PC-3 (cell line): ENCODE measurements at regions not wholly inside any gene's neighbourhood (a gene's known extent, or its start where the extent isn't known, plus 50 kb on each side); places are given as distances from the start of the nearest gene placed in this dataset.

Experiments
- EZH2 ChIP-seq: fragments of 300-600 bp; sonication (generic); IDR thresholded peaks from one replicate; pipeline ENCODE4 v1.6.1; 2017; ENCODE audit warnings: antibody characterized with exemption, mild to moderate bottlenecking, low read length; ENCODE audit not compliant: unreplicated experiment
- TF ChIP-seq, protein P1 (sequence below): fragments of 300-600 bp; sonication (generic); conservative IDR thresholded peaks from 2 replicates; pipeline ENCODE4 v1.5.1; 2017; ENCODE audit warnings: antibody characterized with exemption, low read depth, mild to moderate bottlenecking, low read length

DNA sequence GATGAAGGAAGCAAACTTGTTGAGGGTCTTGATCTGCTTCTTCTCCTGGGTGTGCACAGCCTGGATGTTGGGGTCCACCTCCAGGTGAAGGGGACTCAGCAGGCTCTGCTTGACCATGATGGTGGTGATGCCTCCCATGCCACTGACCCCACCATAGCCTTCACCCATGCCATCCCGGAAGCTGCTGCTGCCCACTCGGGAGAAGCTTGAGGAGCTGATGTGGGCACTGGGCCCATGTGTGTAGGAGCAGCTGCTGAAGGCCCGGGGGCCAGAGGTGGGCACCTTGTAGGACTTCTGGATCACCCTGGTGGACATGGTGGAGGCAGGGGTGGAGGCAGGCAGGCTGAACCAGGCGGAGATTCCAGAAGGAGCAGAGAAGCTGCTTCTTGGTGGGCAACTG lies 432.7 kb upstream of the DIPK2B start:
- TF ChIP-seq, protein P1, sequence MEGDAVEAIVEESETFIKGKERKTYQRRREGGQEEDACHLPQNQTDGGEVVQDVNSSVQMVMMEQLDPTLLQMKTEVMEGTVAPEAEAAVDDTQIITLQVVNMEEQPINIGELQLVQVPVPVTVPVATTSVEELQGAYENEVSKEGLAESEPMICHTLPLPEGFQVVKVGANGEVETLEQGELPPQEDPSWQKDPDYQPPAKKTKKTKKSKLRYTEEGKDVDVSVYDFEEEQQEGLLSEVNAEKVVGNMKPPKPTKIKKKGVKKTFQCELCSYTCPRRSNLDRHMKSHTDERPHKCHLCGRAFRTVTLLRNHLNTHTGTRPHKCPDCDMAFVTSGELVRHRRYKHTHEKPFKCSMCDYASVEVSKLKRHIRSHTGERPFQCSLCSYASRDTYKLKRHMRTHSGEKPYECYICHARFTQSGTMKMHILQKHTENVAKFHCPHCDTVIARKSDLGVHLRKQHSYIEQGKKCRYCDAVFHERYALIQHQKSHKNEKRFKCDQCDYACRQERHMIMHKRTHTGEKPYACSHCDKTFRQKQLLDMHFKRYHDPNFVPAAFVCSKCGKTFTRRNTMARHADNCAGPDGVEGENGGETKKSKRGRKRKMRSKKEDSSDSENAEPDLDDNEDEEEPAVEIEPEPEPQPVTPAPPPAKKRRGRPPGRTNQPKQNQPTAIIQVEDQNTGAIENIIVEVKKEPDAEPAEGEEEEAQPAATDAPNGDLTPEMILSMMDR = no peak
- no peak for TF ChIP-seq EZH2
